ENCODE measurements at regions not wholly inside any gene's neighbourhood (a gene's known extent, or its start where the extent isn't known, plus 50 kb on each side); places are given as distances from the start of the nearest gene placed in this dataset.
"Not testable (repeated sequence)": the region's sequence is repeated elsewhere in the genome, so short reads cannot be mapped to it uniquely, and the experiment has no call there.

- DNase-seq, result no peak
These were observed 122.6 kb upstream of the FREM1 start for GRCh38 chr9:15032860-15033259.

- no peak for DNase-seq
These were observed 110.9 kb upstream of the FREM1 start for GRCh38 chr9:15021146-15021545.

GRCh38 chr9:15018096-15018637 is 107.9 kb upstream of the FREM1 start:
- no peak for DNase-seq

- no peak for DNase-seq
These were observed 100.4 kb upstream of the FREM1 start for GRCh38 chr9:15010581-15010980.

- DNase-seq, result no peak
These were observed 97.5 kb upstream of the FREM1 start for GRCh38 chr9:15007698-15008097.

GRCh38 chr9:14994738-14995137 is 84.5 kb upstream of the FREM1 start:
- no peak for DNase-seq

GRCh38 chr9:14993901-14994554 is 83.8 kb upstream of the FREM1 start:
- no peak for DNase-seq

- peak; percentile 10 for DNase-seq
These were observed 83.0 kb upstream of the FREM1 start for GRCh38 chr9:14993061-14993800.

- no peak for DNase-seq
These were observed 82.3 kb upstream of the FREM1 start for GRCh38 chr9:14992516-14992915.

- DNase-seq, result no peak
These were observed 81.9 kb upstream of the FREM1 start for GRCh38 chr9:14992081-14992480.

GRCh38 chr9:14990647-14991046 is 80.4 kb upstream of the FREM1 start:
- not testable (repeated sequence) for DNase-seq

GRCh38 chr9:14989811-14990210 is 79.6 kb upstream of the FREM1 start:
- DNase-seq, result no peak

GRCh38 chr9:14989336-14989735 is 79.1 kb upstream of the FREM1 start:
- DNase-seq, result not testable (repeated sequence)

GRCh38 chr9:14987858-14988257 is 77.6 kb upstream of the FREM1 start:
- DNase-seq, result no peak

- DNase-seq, result no peak
These were observed 75.2 kb upstream of the FREM1 start for GRCh38 chr9:14985419-14985818.

GRCh38 chr9:14983599-14983998 is 73.4 kb upstream of the FREM1 start:
- DNase-seq, result no peak

GRCh38 chr9:14981291-14981950 is 71.2 kb upstream of the FREM1 start:
- no peak for DNase-seq

- no peak for DNase-seq
These were observed 68.1 kb upstream of the FREM1 start for GRCh38 chr9:14978022-14979000.

GRCh38 chr9:14967450-14968321 is 57.5 kb upstream of the FREM1 start:
- no peak for DNase-seq

- DNase-seq, result no peak
These were observed 52.1 kb upstream of the FREM1 start for GRCh38 chr9:14962193-14962882.
